Hepatocyte (in vitro differentiated cells): ENCODE measurements at regions not wholly inside any gene's neighbourhood (a gene's known extent, or its start where the extent isn't known, plus 50 kb on each side); places are given as distances from the start of the nearest gene placed in this dataset.
"Not testable (repeated sequence)": the region's sequence is repeated elsewhere in the genome, so short reads cannot be mapped to it uniquely, and the experiment has no call there.

Experiments
- DNase-seq: peaks from one replicate; pipeline ENCODE4 v3.0.0-alpha.2; 2016; ENCODE audit warnings: low spot score
- H2AFZ ChIP-seq: fragments of 200-600 bp; sonication (generic); 2 replicates; pipeline ENCODE4 v1.6.0; 2016; ENCODE audit warnings: antibody characterized with exemption, mild to moderate bottlenecking
- H3K27ac ChIP-seq: fragments of 200-600 bp; sonication (generic); 2 replicates; pipeline ENCODE4 v1.5.1; 2016; ENCODE audit warnings: mild to moderate bottlenecking
- H3K27me3 ChIP-seq: fragments of 200-600 bp; sonication (generic); 2 replicates; pipeline ENCODE4 v1.6.1; 2016
- H3K36me3 ChIP-seq: fragments of 200-600 bp; sonication (generic); replicated peaks from 2 replicates; pipeline ENCODE4 v1.5.1; 2016; ENCODE audit warnings: low read depth; ENCODE audit not compliant: insufficient read depth
- H3K4me1 ChIP-seq: fragments of 200-600 bp; sonication (generic); 2 replicates; pipeline ENCODE4 v1.5.1; 2016; ENCODE audit warnings: mild to moderate bottlenecking, moderate library complexity; ENCODE audit not compliant: insufficient read depth
- H3K4me2 ChIP-seq: fragments of 200-600 bp; sonication (generic); 2 replicates; pipeline ENCODE4 v1.6.0; 2016
- H3K4me3 ChIP-seq: fragments of 200-600 bp; sonication (generic); 2 replicates; pipeline ENCODE4 v1.5.1; 2016; ENCODE audit warnings: mild to moderate bottlenecking
- H3K79me2 ChIP-seq: fragments of 200-600 bp; sonication (generic); 2 replicates; pipeline ENCODE4 v1.6.0; 2017; ENCODE audit warnings: mild to moderate bottlenecking
- H3K9me2 ChIP-seq: fragments of 200-600 bp; sonication (generic); replicated peaks from 2 replicates; pipeline ENCODE4 v1.6.0; 2017; ENCODE audit warnings: mild to moderate bottlenecking; ENCODE audit not compliant: insufficient read depth
- H3K9me3 ChIP-seq: fragments of 200-600 bp; sonication (generic); 2 replicates; pipeline ENCODE4 v1.5.1; 2016; ENCODE audit warnings: low read depth, mild to moderate bottlenecking
- H4K20me1 ChIP-seq: fragments of 200-600 bp; sonication (generic); 2 replicates; pipeline ENCODE4 v1.6.0; 2016; ENCODE audit warnings: mild to moderate bottlenecking; ENCODE audit not compliant: insufficient read depth, poor library complexity, severe bottlenecking
- EZH2 ChIP-seq: fragments of 200-600 bp; sonication (generic); IDR thresholded peaks from 2 replicates; pipeline ENCODE4 v1.6.1; 2016; ENCODE audit warnings: antibody characterized with exemption, mild to moderate bottlenecking, borderline replicate concordance
- EZH2phosphoT487 ChIP-seq: fragments of 200-600 bp; sonication (generic); IDR thresholded peaks from one replicate; pipeline ENCODE4 v1.6.1; 2018; ENCODE audit warnings: antibody characterized with exemption, mild to moderate bottlenecking, low read depth, moderate library complexity; ENCODE audit not compliant: unreplicated experiment, severe bottlenecking
- WGBS: methylation state at CpG from one replicate; pipeline ENCODE4 v1.1.6; 2016; ENCODE audit warnings: low lambda C conversion rate; ENCODE audit errors: missing lambda C conversion rate; 5-methylcytosine and 5-hydroxymethylcytosine counted together
- TF ChIP-seq, protein P1 (sequence below): fragments of 200-600 bp; sonication (generic); IDR thresholded peaks from 2 replicates; pipeline ENCODE4 v1.5.1; 2016; ENCODE audit warnings: antibody characterized with exemption, mild to moderate bottlenecking; ENCODE audit not compliant: poor library complexity

- Histone ChIP-seq H3K9me3 (no peaks in the 10 kb centered on the region), H3K79me2 (no peaks in the 10 kb centered on the region), H3K27me3 (no peaks in the 10 kb centered on the region), H4K20me1 (no peaks in the 10 kb centered on the region), H3K9me2 (no peaks in the 10 kb centered on the region), H2AFZ (no peak overlapping the region), H3K4me1 (no peaks in the 10 kb centered on the region), H3K4me2 (no peak overlapping the region), H3K4me3 (no peak overlapping the region), H3K27ac (no peak overlapping the region), H3K36me3 (no peaks in the 10 kb centered on the region)
- TF ChIP-seq EZH2phosphoT487 (no peak), EZH2 (no peak)
- TF ChIP-seq, protein P1, sequence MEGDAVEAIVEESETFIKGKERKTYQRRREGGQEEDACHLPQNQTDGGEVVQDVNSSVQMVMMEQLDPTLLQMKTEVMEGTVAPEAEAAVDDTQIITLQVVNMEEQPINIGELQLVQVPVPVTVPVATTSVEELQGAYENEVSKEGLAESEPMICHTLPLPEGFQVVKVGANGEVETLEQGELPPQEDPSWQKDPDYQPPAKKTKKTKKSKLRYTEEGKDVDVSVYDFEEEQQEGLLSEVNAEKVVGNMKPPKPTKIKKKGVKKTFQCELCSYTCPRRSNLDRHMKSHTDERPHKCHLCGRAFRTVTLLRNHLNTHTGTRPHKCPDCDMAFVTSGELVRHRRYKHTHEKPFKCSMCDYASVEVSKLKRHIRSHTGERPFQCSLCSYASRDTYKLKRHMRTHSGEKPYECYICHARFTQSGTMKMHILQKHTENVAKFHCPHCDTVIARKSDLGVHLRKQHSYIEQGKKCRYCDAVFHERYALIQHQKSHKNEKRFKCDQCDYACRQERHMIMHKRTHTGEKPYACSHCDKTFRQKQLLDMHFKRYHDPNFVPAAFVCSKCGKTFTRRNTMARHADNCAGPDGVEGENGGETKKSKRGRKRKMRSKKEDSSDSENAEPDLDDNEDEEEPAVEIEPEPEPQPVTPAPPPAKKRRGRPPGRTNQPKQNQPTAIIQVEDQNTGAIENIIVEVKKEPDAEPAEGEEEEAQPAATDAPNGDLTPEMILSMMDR = no peak
- no peak for DNase-seq
- WGBS = 94% methylated on average over 3 of the region's 3 CpGs
Measured at GRCh38 chr3:193039058-193039457, 121.4 kb upstream of the MB21D2 start.

DNA sequence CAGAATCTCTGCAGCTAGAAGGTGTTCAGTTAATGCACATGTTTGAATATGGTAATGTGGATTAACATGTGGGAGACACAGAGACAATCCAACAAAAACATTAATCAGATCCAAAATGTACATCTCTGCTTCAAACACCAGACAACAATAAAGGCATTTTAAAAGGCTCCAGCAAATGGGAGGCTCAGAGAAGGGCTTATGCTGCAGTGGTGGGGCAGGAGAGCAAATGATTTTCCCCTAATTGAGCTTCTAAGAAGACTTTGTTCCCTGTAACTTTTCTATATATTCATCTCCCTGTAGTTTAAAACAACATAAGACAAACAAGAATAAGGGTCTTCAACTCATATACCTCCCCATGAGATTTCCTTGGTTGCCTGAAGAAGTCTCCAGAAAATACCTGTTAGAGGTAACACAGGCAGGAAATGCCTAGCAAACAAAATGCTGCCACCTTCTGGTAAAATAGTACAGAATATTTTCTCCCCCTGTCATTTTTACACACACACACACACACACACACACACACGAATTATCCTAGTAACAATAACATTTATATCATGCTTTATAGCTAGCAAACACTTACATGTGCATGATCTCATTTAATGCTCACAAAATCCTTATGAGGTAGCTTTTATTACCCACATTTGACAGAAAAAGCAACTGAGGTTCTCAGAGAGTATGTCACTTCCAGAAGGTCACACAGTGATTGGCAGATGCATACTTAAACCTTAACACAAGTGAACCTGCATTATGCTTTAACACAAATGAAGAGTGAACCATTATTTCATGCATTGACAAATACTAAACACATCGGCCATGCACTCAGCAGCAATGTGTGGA, 123.4 kb upstream of the MB21D2 start:
- TF ChIP-seq, protein P1 = peak; percentile 62
- TF ChIP-seq EZH2phosphoT487 = no peak
- TF ChIP-seq EZH2 = no peak
- Histone ChIP-seq H3K27ac (no peak overlapping the region), H2AFZ (no peak overlapping the region), H3K4me1 (no peaks in the 10 kb centered on the region), H4K20me1 (no peaks in the 10 kb centered on the region), H3K4me3 (no peak overlapping the region), H3K36me3 (no peaks in the 10 kb centered on the region), H3K4me2 (no peak overlapping the region), H3K79me2 (no peaks in the 10 kb centered on the region), H3K27me3 (no peaks in the 10 kb centered on the region), H3K9me3 (no peaks in the 10 kb centered on the region), H3K9me2 (no peaks in the 10 kb centered on the region)
- WGBS = 45% methylated on average over 2 of the region's 2 CpGs
- DNase-seq = peak; percentile 72

DNA sequence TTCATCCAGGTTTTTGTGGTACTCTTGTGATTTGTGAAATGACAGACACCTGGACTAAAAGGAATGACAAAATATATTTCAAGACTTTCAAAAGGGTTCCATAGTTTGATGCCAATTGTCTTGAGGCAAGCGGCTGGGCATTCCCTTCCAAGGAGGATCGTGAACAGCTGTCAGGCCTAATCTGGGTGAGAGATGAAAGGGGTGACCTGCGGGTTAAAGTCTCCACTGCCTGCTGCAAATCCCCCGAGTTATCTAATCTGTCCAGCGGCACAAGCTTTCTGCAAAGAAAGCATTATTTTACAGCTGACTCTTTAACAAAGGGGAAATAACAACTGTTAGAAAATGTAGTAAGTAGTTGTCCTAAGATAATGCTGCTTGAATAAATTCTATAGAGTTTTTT, 128.7 kb upstream of the MB21D2 start:
- Histone ChIP-seq H4K20me1 (no peaks in the 10 kb centered on the region), H3K79me2 (no peaks in the 10 kb centered on the region), H3K4me2 (no peak overlapping the region), H3K36me3 (no peaks in the 10 kb centered on the region), H3K9me3 (no peaks in the 10 kb centered on the region), H2AFZ (no peak overlapping the region), H3K27me3 (no peaks in the 10 kb centered on the region), H3K9me2 (no peaks in the 10 kb centered on the region), H3K4me3 (no peak overlapping the region), H3K4me1 (no peaks in the 10 kb centered on the region), H3K27ac (no peak overlapping the region)
- TF ChIP-seq EZH2 (no peak), EZH2phosphoT487 (no peak)
- TF ChIP-seq, protein P1 = no peak
- DNase-seq = no peak
- 15% methylated on average over 5 of the region's 5 CpGs for WGBS

DNA sequence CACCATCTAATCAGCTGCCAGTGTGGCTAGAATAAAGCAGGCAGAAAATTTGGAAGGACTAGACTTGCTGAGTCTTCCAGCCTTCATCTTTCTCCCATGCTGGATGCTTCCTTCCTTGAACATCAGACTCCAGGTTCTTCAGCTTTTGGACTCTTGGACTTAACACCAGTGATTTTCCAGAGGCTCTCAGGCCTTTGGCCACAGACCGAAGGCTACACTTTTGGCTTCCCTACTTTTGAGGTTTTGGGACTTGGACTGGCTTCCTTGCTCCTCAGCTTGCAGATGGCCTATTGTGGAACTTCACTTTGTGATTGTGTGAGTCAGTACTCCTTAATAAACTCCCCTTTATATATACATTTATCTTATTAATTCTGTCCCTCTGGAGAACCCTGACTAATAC, 129.8 kb upstream of the MB21D2 start:
- not testable (repeated sequence) for H3K4me2 ChIP-seq, H3K9me3 ChIP-seq, H3K79me2 ChIP-seq, H2AFZ ChIP-seq, H3K4me1 ChIP-seq, H3K4me3 ChIP-seq, H3K9me2 ChIP-seq, DNase-seq, H3K27ac ChIP-seq, H3K27me3 ChIP-seq, H4K20me1 ChIP-seq, H3K36me3 ChIP-seq
- whole genome bisulfite sequencing = 0% methylated on average over 1 of the region's 1 CpG
